ENCODE measurements at regions not wholly inside any gene's neighbourhood (a gene's known extent, or its start where the extent isn't known, plus 50 kb on each side); places are given as distances from the start of the nearest gene placed in this dataset.
A peak's percentile ranks its signal among the peaks of the same experiment; 100 is the strongest.

DNA sequence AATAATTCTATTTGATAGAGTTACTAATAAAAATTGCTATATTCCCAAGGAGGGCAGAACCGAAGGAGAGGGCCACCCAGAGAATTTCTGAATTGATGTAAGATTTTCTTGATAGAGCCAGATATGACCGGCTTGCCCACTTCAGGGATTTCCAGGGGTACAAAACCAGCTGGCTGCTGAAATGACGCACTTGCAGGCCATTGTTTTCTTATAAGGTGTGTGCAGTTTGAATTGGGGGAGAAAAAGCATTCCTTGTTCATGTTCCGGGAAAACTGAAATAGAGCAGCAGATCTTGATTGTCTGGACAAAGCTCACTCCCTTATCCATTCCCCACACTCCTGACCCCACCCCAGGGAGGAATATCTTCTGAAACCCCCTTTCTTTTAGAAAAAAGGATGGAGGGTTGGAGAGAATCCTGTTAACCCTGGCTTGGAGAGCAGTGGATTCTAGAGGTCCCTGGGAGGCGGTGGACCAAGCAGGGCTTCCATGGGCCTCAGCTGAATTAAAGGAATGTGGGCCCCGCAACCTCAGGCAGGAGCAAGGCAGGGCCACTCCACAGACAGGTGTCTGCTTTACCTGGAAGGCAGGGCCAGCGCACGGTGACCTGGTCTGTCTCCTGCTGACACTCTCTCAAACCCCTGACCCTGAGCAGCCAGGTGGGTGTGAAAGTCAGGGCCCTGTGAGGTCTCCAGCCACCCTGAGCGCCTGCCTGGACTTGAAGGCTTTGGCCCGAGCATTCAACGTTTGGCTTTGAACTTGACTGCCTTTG is 96.4 kb downstream of the TMEM170B start:
- no peak for DNase-seq (ENCODE audit: low read depth)

DNA sequence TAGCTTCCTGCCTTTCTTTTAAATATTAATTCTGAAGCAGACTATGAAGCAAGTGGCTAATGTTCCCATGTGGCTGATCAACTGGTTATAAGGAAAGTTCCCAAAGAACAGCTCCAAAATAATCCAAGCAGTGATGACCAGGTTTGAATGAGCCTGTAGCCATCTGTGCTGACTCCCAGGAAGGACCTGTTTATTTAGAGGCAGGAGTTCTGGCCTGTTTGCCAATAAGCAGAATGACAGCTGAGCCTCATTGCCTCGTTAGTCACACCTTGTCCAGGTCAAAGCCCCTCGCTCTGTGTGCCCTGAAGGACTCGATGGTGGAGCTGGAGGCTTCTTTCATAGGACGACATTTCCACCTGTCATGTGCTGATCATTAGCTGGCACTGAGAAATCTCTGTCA is 97.4 kb downstream of the TMEM170B start:
- no peak for DNase-seq (ENCODE audit: low read depth)

DNA sequence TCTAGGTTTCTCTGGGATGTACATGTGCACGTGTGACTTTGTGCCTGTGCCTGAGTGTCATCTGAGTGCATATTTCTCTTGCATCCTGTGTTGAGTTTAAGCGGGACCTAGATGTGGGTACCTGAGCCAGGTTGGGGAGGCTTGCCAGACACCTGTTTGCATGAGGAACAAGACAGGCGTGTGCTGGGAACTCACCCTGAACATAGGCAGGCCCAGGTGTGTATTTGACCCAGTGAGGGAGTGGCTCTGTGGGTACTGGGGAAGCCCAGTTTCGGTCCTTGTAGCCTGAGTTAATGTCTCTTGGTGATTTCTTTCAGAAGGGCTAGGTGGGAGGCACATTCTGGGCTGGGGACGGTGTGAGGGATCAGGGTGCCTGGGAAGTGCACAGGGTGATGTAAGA is 98.6 kb downstream of the TMEM170B start:
- no peak for DNase-seq (ENCODE audit: low read depth)

DNA sequence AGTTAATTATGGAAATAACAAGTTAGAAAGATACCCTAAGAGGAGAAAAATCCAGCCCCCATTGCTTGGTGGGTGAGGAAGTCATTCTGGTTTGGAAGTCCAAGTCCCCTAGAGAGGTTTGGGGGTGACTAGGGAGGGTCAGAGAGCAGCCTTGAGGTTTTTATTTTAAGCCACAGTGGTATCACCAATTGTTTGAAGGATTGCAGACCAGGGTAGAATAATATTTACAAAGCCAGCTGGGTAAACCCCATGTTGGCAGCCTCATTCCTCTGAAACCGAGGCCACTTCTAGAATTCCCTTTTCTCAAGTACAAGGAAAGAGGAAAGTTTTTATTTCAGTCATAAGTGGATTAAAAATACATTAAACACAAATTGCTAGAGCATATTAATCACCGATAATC is 99.7 kb downstream of the TMEM170B start:
- DNase-seq (ENCODE audit: low read depth): no peak

DNA sequence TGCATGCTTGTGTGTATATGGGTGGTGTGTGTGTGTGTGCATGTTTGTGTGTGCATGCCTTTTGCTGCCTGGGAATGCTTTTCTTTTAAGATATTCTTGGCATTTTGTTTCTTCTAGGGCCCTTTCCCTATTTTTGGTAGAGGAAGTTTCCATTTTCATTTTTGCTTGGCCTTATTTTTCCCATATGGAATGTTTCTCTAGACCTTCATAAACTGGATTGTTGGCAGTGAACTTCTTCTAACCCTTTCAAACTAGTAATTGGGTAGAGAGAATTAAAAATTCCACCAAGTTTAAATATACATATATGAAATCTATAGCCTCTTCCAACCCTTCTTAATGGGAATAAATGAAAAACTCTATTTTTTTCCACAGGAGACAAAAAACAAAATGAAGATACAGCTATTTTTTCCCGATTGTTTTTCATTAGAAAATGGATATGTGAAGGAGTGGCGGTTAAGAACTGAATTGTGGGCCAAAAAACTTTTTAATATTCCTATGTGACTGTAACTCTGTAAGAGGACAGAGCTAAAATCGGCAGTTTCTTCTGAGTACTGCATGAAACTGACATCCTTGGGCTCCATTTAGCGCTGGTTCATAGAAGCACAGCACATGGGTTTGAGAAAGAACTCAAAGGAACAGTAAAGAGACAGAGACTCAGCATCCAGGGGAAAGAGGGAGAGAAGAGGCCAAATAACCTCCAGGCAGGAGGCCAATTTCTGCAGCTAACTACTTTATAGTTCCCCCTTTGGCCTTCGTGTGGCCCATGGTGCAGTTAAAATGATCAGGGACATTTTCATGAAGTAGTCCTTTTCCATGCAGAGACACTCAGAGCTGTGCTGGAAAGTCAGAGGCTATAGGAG is 102.1 kb downstream of the TMEM170B start:
- DNase-seq (ENCODE audit: low read depth): no peak

DNA sequence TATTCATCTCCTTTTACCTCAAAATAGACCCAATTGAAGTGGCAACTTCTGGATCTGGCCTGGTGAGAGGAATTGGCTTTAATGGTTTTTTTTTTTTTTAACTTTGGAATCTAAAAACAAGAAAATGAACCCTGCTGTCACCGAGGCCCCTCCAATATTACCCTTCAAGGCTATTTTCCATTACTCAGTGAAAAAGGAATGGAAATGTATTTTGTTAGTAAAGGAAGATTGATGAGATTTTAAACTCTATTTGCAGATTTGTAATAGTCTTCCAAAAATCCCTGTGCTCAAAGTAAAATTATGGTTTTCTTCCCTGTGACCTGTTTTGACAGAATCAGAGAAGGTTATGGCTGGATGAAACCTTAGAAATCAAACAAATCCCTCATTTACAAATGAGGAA is 102.9 kb downstream of the TMEM170B start:
- no peak for DNase-seq (ENCODE audit: low read depth)

- DNase-seq (ENCODE audit: low read depth): no peak
Measured at GRCh38 chr6:11644071-11644470, 106.5 kb downstream of the TMEM170B start.

- DNase-seq (ENCODE audit: low read depth): no peak
Measured at GRCh38 chr6:11644601-11645000, 107.1 kb downstream of the TMEM170B start.

DNA sequence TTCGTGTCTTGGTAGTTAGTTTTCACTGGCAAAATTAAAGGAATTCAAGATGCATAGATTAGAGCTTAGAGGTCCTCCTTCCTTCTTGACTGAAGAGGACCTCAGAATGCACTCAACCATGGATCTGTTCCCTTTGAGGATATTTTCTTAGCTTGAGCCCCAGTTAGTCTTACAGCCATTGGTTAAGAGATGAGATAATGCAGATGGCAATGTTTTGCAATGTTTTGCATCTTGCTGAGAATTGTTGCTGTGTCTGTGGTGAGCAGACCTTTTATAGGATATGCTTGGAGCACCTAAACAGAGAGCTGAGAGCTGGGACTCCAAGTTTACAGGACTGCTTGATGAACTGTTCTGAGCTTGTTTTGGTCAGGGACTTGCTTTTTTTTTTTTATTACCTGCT is 107.5 kb downstream of the TMEM170B start:
- DNase-seq (ENCODE audit: low read depth): no peak

- DNase-seq (ENCODE audit: low read depth): no peak
Measured at GRCh38 chr6:11648436-11648775, 110.9 kb downstream of the TMEM170B start.

- DNase-seq (ENCODE audit: low read depth): no peak
Measured at GRCh38 chr6:11648889-11649288, 111.3 kb downstream of the TMEM170B start.

GRCh38 chr6:11650025-11650696 is 112.6 kb downstream of the TMEM170B start:
- peak; percentile 86 for DNase-seq (ENCODE audit: low read depth)

- DNase-seq (ENCODE audit: low read depth): peak; percentile 33
Measured at GRCh38 chr6:11650711-11651110, 113.2 kb downstream of the TMEM170B start.

DNA sequence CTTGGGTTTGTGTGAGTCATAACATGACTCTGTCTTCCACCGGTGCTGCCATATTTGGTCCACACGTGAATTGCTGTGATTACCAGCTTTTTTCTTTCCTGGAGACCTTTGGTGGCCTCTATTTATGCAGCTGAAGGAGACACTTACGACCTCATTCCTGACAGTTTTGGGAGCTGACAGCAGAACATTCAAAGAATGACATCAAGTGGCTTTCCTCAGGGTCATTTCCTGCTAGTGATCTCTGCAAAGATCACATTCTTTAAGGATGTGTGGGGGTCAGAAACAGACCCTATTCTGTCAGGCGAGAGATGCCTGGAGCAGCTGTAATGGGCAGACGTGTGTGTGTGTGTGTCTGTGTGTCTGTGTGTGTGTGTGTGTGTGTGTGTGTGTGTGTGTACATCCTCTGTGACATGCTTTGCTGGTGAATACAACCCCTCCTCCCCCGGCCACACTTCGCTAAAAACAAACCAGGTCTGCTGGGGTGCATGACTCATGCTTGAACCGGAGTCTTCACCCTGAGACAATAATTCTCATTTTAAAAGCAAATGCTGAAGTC is 115.6 kb downstream of the TMEM170B start:
- DNase-seq (ENCODE audit: low read depth): peak; percentile 92

DNA sequence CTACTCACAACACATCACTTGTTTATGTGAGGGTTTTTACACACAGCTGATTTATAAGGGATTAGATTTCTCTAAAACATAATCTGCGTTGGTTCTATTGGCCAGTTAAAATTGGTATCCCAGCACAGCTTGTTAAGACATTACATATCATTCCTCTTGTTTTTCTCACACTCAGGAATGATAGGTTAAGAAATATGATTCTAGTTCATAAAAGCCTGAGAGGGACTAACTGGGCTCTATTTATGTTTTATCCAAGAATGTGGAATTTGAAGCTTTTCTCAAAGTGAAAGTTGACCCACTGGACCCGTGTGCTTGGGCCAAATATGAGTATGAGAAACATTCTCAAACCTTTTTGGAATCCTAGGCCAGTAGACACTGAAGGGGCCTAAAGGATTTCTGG is 117.3 kb downstream of the TMEM170B start:
- DNase-seq (ENCODE audit: low read depth): no peak

DNA sequence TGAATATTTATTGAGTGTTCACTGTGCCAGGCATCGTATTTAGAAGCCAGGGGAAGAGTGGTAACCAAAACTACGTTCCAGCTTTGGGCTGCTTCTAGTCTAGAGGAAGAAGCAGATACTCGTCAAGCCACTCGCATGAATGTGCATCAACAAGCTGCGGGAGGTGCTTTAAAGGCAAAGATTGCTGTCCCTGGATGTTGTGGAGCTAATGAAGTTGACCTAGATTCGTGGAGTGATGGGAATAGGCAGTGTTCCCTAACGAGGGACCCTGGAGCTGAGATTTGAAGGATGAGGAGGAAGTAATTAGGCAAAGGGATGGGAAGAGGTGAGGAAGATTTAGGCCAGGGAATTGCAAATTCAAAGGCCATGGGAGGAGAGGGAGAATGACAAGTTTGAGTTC is 118.9 kb downstream of the TMEM170B start:
- no peak for DNase-seq (ENCODE audit: low read depth)

DNA sequence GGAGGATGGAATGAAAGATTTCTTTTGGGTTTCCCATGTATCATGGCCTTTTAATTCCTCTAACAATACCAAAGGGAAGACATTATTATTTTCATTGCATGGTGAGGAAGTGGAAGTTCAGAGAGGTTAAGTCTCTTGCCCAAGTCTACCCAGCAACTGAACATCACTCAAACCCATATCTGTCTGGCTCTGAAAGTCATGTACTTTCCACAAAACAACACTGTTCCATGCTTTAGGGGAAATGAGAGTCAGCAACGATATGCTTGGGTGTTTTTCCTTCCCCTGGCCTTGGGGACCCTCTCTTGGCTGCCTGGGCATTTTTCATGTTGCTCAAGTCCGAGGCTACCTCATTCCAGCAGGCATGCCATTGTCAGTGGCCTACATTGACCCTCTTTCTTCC is 118.8 kb downstream of the ADTRP start:
- DNase-seq (ENCODE audit: low read depth): no peak

DNA sequence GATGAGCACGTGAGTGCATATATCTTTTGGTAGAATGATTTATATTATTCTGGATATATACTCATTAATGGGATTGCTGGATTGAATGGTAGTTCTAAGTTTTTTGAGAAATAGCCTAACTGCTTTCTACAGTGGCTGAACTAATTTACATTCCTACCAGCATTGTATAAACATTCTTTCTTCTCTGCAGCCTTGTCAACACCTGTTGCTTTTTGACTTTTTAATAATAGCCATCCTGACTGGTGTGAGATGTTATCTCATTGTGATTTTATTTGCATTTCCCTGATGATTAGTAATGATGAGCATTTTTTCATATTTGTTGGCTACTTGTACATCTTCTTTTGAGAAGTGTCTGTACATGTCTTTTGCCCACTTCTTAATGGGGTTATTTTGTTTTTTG is 116.3 kb downstream of the ADTRP start:
- DNase-seq (ENCODE audit: low read depth): no peak

DNA sequence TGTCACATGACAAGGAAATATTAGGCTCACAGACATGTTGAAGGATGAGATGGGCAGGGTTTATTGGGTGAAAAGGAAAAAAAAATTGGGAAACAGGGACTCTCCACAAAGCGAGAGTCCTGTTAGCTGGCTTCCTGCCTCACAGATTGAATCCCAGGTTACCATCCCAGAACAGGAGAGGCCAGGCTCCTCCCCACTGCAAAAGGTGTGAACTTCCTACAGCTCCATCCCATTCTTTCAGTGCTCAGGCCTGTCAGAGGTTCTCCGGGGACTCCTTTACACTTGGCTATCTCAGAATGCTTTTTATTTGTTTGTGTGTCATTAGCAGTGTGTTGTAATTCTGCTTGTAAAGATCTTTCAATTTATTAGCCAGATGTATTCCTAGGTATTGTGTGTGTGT is 115.1 kb downstream of the ADTRP start:
- DNase-seq (ENCODE audit: low read depth): no peak

All from renal cortical epithelial cell (primary cell).